H1 (cell line): ENCODE measurements at regions not wholly inside any gene's neighbourhood (a gene's known extent, or its start where the extent isn't known, plus 50 kb on each side); places are given as distances from the start of the nearest gene placed in this dataset.

Source experiments
- CBX5 ChIP-seq: fragments of 300-800, 300-1000 bp; sonication (generic); IDR thresholded peaks from 2 replicates; pipeline ENCODE4 v1.7.1; 2016; ENCODE audit warnings: antibody characterized with exemption, low read length, low read depth
- CHD1 ChIP-seq: IDR thresholded peaks from 2 replicates; pipeline ENCODE4 v1.6.1; 2012; ENCODE audit warnings: low read depth, low read length, improper control_type of control experiment
- CREB1 ChIP-seq: IDR thresholded peaks from 2 replicates; pipeline ENCODE4 v1.6.1; 2012; ENCODE audit warnings: inconsistent platforms
- EZH2 ChIP-seq: fragments of 200-600 bp; sonication (generic); IDR thresholded peaks from 2 replicates; pipeline ENCODE4 v1.7.1; 2012; ENCODE audit warnings: low read depth, mild to moderate bottlenecking, moderate library complexity, low read length, inconsistent platforms; ENCODE audit not compliant: severe bottlenecking
- FOSL1 ChIP-seq: IDR thresholded peaks from 2 replicates; pipeline ENCODE4 v1.6.1; 2011; ENCODE audit warnings: mild to moderate bottlenecking, low read depth, low read length, moderate library complexity; ENCODE audit not compliant: insufficient read depth
- GABPA ChIP-seq: IDR thresholded peaks from 2 replicates; pipeline ENCODE4 v1.6.1; 2011; ENCODE audit warnings: mild to moderate bottlenecking, low read length, moderate library complexity, borderline replicate concordance; ENCODE audit not compliant: insufficient read depth
- JUN ChIP-seq: IDR thresholded peaks from 2 replicates; pipeline ENCODE4 v1.6.1; 2011; ENCODE audit warnings: low read depth, mild to moderate bottlenecking, improper control_type of control experiment, low read length
- PHF8 ChIP-seq: fragments of 200-600 bp; sonication (generic); conservative IDR thresholded peaks from 2 replicates; pipeline ENCODE4 v1.7.1; 2012; ENCODE audit warnings: low read depth, mild to moderate bottlenecking, inconsistent platforms, low read length, moderate library complexity
- POLR2AphosphoS5 ChIP-seq: IDR thresholded peaks from 2 replicates; pipeline ENCODE4 v1.6.1; 2011; ENCODE audit warnings: low read depth, low read length
- RFX5 ChIP-seq: IDR thresholded peaks from 2 replicates; pipeline ENCODE4 v1.6.1; 2011; ENCODE audit warnings: low read depth, low read length, improper control_type of control experiment, borderline replicate concordance
- SIN3A ChIP-seq, 2 experiments: IDR thresholded peaks in 1 of 2; conservative IDR thresholded peaks in 1 of 2; 2 replicates each; pipeline ENCODE4 v1.6.1; 2011 to 2012; ENCODE audit warnings: low read length in 2 of 2, improper control_type of control experiment in 1 of 2, low read depth in 1 of 2, mild to moderate bottlenecking in 1 of 2
- SIX5 ChIP-seq: IDR thresholded peaks from 2 replicates; pipeline ENCODE4 v1.6.1; 2011; ENCODE audit warnings: mild to moderate bottlenecking, low read depth, low read length
- TAF1 ChIP-seq: IDR thresholded peaks from 2 replicates; pipeline ENCODE4 v1.6.1; 2011; ENCODE audit warnings: mild to moderate bottlenecking, low read depth, low read length
- TF ChIP-seq, protein P1 (sequence below), 3 experiments: IDR thresholded peaks; 1 replicate in 2 of 3; 2 replicates in 1 of 3; pipeline versions ENCODE4 v1.5.1 to v1.6.1; 2011; ENCODE audit warnings: low read length in 3 of 3, mild to moderate bottlenecking in 3 of 3, inconsistent platforms in 2 of 3, low read depth in 1 of 3, moderate library complexity in 1 of 3; ENCODE audit not compliant: insufficient read depth in 1 of 3; ENCODE audit errors: control extremely low read depth in 1 of 3

DNA sequence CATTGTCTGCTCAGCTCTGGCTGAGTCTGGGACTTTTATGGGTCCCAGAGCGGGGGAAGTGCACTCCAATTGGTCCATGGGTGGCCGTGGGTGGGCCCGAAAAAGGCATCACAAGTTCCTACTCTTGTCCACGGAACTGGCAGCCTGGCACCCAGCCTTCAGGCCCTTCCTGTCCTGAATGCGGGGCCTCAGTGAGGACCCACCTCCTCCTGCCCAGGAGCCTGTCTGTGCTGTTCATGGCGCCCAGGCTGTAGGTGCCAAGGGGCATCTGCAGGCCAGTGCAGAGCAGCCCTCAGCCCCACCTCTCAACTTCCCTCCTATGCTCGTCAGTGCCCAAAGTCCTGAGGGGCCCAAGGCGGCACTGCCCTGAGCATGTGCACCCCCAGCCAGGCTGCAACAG, 411.7 kb upstream of the KIRREL3 start:
- TF ChIP-seq EZH2 (no peak), RFX5 (no peak), TAF1 (no peak), JUN (no peak), CREB1 (no peak), CHD1 (no peak), SIX5 (no peak), POLR2AphosphoS5 (no peak), GABPA (no peak), SIN3A (conservative IDR thresholded peaks at IDR 0.05 in 1 of 2, IDR thresholded peaks at IDR 0.05 in 1 of 2; ENCODE audit: low read depth in 1 of 2, low read length in 2 of 2) (no peak), CBX5 (no peak), FOSL1 (no peak), PHF8 (no peak)
- TF ChIP-seq, protein P1, sequence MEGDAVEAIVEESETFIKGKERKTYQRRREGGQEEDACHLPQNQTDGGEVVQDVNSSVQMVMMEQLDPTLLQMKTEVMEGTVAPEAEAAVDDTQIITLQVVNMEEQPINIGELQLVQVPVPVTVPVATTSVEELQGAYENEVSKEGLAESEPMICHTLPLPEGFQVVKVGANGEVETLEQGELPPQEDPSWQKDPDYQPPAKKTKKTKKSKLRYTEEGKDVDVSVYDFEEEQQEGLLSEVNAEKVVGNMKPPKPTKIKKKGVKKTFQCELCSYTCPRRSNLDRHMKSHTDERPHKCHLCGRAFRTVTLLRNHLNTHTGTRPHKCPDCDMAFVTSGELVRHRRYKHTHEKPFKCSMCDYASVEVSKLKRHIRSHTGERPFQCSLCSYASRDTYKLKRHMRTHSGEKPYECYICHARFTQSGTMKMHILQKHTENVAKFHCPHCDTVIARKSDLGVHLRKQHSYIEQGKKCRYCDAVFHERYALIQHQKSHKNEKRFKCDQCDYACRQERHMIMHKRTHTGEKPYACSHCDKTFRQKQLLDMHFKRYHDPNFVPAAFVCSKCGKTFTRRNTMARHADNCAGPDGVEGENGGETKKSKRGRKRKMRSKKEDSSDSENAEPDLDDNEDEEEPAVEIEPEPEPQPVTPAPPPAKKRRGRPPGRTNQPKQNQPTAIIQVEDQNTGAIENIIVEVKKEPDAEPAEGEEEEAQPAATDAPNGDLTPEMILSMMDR (IDR thresholded peaks at IDR 0.05; ENCODE audit: control extremely low read depth in 1 of 3, insufficient read depth in 1 of 3, low read depth in 1 of 3, low read length in 3 of 3), result no peak
